Medulla oblongata (tissue), 1 donor: ENCODE measurements at regions not wholly inside any gene's neighbourhood (a gene's known extent, or its start where the extent isn't known, plus 50 kb on each side); places are given as distances from the start of the nearest gene placed in this dataset.

ENCODE experiments used
- DNase-seq: peaks from one replicate; pipeline ENCODE4 v3.0.0-alpha.2; 2015; ENCODE audit errors: extremely low spot score

DNA sequence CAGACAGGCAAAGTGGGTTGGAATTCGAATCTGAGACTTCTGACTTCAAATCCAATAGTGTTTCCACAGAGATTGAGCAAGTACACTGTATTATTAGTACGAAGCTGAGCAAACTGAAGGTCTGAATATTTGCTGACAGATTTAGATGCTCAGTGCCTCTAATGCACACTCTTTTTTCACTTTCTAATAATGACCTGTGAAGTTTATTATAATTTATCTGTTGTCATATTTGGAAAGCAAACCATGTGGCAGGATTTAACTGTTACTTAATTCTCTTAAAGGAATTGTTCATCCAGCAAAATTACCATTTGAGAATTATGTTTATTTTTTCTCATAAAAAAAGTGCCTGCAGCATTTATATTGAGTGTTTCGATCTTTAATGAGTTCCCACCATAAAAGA lies 277.3 kb downstream of the DMRT2 start:
- DNase-seq, result no peak

DNA sequence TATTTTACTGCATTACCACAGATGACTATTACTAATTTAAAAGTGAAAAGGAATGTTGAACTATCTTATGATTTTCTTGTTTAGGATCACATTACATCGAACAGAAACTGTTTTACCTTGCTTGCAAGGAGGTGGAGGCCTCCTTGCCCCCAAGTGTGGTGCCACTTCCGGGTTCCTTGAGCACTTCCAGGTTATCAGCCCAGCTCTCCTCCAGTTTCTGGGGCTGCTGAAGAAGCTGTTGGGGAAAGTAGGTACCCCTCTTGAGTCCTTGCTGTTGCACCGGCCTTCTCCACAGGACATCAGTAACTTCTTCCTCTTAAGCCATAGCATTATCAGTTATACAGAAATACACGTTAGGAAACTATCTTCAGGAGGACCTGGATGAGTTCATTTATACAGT lies 278.2 kb downstream of the DMRT2 start:
- no peak for DNase-seq

- DNase-seq, result no peak
Measured at GRCh38 chr9:1331546-1332038, 281.4 kb downstream of the DMRT2 start.

DNA sequence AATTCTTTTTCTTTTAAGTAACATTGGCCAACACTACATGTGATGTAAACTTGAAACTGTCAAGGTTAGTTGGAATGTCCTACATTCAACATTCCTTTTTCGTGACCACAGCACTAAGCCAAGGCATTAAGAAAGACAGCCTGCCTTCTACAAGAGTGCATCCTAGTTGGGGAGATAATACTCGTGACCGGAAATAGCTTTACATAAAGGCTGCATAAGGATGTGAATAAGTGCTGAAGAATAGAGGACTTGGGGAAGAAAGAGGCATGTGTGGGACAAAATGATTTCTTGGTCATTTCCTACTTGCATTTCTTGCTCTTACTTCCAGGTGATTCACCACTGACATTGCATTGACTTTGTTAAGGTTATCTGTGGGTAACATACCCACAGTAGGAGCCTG lies 282.0 kb downstream of the DMRT2 start:
- DNase-seq, result no peak

DNA sequence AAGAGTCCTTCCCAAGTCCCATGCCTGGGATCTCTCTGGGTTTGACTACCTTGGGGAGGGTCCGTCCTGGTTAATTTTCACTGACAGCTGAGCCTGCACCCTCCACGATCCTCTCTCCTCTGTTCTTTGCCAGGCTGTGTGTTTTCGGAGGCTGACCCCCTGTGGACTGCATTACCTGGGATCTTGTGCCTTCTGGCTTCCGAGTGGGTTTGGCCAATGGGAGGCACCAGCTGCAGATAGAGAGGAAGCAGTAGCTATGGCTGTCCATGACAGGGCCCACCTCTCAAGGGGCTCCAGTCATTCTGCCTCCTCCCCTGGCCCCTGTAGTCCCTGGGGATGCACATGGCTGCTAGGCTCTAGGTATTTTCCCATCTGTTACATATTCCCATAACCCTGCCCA lies 285.0 kb downstream of the DMRT2 start:
- no peak for DNase-seq

DNA sequence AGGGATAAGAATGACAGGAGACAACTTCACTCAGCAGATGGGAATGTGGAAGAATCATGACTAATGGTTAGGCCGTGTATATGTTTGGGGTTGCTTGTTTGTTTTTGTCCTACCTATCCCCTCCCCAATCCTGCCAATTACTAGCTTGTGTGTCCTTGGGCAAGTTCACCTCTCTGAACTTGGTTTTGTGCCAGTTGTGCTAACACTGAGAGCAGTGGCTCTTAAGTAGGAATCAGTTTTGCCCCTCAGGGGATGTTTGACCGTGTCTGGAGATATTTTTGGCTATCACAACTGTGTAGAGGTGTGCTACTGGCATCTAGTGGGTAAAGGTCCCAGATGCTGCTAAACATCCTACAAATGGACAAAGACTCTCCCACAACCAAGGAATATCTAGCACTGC lies 287.0 kb downstream of the DMRT2 start:
- DNase-seq, result no peak

GRCh38 chr9:1340390-1340789 lies 290.2 kb downstream of the DMRT2 start:
- DNase-seq, result no peak

GRCh38 chr9:1353291-1353690 lies 303.1 kb downstream of the DMRT2 start:
- DNase-seq, result no peak

DNA sequence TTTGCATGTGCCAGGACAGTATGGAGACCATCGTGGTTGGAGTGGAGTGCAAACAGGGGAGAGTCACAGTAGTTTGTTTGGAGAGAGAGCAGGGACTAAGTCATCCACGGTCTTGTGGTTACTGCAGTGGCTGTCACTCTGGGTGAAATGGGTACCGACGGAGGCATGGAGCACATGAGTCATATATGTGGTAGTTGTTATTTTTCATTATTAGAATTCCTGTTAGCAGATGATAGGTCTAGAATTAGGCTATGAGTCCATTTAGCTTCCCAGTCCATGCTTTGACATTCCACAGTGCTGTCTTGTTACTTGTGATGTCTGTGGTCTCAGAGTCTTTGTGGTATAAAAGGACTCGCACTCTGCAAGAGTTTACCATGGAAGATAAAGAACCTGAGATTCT lies 303.9 kb downstream of the DMRT2 start:
- DNase-seq, result no peak

DNA sequence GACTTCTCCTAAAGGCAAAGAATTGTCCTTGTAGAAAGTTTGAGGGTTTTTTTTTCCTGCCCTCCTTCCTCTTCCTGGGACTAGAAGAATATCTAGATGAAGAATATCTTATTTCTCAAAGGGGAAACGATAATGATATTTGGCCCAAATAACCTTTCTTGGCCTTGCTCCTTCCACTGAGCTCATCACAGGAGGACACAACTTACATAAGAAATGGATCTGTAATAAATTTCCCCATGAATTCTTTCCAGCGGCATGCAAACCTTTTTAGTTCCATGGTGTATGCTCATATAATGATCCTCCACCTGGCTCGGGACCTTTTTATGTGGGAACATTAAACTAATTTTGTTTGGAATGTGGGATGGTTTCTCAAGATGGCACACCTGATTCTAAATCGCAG lies 304.4 kb downstream of the DMRT2 start:
- DNase-seq, result no peak

DNA sequence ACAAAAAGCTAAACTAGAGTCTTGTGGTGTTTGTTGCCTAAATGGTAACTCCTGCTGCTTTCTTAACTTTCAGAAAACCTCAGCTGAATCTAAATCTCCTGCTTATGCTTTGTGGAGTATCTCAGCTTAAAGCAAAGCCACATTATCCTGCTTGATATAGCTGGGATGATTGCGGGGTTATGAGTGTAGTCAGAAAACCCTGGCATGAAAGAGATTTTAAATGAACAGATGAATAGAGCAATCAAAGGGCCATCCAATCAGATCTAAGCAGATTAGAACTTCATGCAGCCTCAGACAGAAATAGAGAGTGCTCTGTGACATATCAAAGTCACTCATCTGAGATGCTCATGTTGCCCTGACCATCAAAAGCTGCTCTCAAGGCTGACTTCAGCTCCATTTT lies 305.5 kb downstream of the DMRT2 start:
- no peak for DNase-seq

- no peak for DNase-seq
Measured at GRCh38 chr9:1362845-1363244, 312.7 kb downstream of the DMRT2 start.

DNA sequence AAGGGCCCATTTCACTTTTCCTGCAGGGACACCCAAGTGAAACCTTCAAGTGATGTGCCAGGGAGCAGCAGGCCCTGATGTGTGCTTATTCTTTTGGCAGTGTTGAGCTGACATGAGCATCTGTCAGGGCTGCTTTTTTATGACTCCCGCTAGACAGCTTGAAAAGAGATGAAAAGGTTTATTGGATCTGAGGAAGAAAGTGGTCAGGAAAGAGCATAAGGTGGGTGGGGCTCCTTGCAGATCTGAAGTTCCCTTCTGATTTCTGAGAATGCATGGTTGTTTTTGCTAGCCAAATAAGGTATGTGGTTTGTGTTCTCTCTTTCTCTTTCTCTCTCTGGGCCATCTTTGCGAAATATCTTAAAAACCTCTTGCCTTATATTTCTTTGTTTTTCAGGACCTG lies 316.1 kb downstream of the DMRT2 start:
- no peak for DNase-seq

DNA sequence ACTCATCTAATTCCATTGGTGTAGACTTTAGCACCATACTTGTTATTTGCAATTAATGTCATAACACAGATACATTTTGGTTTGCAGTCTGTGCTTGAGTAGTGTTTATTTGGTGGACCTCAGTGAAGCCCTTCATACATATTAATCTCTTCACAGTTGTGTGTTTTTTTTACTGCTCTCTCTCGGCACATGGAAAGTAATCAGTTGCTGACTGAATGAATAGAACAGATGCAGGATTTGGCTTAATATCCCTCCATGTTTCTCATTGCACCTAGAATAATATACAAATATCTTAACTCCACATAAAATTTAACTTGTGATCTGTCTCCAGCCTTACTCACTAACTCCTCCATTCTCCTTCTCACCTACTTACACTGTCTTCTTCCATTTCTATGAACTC lies 319.1 kb downstream of the DMRT2 start:
- no peak for DNase-seq

DNA sequence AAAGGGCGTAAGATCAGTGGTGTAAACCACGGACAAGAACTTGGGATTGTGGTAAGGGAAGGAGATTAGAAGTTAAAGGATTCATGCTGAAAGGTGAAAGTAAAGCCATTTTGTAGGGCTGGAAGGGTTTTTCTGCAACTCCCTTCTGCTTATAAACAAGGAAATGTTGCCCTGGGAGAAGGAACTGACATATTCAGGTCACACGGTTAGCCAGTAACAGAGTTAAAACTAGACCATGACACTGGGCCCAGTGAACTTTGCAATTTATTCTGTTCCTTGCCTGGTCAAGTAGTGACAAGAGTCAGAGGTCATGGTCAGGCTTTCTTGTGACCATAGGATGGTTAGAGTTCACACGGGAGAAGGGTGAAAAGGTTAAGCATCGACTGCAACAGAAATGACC lies 323.3 kb downstream of the DMRT2 start:
- DNase-seq, result no peak

DNA sequence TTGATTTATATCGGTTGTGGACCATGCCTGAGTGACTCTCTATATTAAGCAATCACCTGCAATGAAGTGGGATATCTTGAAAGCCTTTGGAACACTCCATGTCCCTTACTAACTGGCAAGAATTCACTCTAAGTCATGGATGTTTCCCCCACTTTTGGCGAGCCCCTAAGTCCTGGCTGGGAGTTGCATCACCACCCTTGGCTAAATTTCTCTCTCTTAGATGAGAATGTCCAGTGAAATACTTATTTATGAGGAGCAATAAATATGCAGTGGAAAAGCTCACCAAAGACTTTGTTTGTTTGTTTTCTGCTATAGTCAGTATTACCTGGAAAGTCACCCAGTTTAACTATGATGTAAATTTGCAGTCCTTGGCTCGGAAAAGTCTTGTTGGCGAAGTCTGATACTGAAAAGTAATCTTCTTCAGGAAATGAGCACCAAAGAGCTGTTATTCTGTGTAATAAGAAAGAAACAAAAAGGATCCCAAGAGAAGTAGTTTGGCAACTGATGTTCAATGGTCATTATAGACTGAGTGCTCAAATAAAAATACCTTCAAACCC lies 333.8 kb downstream of the DMRT2 start:
- DNase-seq, result no peak

- no peak for DNase-seq
Measured at GRCh38 chr9:1384816-1385215, 334.7 kb downstream of the DMRT2 start.

- no peak for DNase-seq
Measured at GRCh38 chr9:1386420-1386819, 336.3 kb downstream of the DMRT2 start.

- DNase-seq, result no peak
Measured at GRCh38 chr9:1388216-1388615, 338.1 kb downstream of the DMRT2 start.

- no peak for DNase-seq
Measured at GRCh38 chr9:1400983-1401382, 350.8 kb downstream of the DMRT2 start.

- DNase-seq, result no peak
Measured at GRCh38 chr9:1404940-1405339, 354.8 kb downstream of the DMRT2 start.

DNA sequence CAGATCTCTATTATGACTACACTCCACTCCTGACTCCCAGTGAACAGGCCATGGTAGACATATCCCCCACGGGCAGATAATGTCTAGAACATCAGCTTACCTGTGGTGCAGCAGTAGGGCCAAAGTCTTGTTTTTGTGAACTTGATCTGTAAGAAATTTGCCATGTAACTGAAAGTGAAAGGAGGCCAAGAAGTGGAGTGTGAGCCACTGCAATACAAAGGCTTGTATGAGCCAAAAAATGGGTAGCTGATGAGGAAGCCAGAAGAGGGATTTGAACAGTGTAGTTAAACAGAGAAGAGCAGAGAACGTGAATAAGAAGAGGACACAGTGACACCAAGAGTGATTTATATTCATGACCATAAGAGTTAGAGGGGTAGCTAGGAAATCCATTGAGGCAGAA lies 361.7 kb downstream of the DMRT2 start:
- no peak for DNase-seq

DNA sequence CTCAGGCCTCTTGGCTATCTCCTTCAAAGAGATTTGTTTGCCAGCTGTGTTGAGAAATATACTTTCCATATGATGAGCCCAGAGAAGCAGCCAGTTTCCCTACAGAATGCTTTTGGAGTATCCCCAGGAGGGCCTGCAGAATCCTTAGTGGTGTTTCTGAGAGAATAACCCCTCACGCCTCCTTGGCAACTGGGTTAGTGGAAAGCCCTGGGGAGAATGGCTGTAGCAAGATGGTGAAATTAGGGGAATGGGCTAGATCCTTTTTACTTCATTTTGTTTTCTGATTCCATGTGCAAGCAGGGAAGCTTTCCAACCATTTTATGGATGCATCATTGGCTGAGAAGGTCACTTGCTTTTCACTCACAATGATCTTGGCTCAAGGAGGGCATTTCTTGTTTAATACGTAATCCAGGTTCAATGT lies 364.6 kb downstream of the DMRT2 start:
- no peak for DNase-seq

DNA sequence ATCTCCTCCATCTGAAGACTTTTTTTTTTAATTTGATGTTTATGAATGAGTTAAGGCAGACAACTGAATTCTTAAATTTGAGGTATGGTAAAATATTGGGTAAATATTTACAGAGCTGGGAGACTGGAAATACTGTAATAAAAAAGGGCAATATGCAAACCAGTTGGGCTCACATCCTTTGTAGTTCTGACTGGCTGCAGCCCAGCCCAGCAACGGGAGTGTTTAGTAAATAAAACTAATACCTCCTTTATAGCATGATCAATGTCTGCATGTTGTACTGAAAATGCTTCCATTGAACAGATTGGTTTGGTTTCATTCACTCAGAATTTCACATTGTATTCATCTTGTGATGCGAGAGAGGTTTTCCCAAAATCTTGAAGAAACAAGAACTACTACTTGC lies 365.0 kb downstream of the DMRT2 start:
- no peak for DNase-seq

GRCh38 chr9:1416261-1416660 lies 366.1 kb downstream of the DMRT2 start:
- no peak for DNase-seq
